KG1 (cell line): ENCODE measurements at regions not wholly inside any gene's neighbourhood (a gene's known extent, or its start where the extent isn't known, plus 50 kb on each side); places are given as distances from the start of the nearest gene placed in this dataset.
"Not testable (repeated sequence)": the region's sequence is repeated elsewhere in the genome, so short reads cannot be mapped to it uniquely, and the experiment has no call there.

Source experiments
- DNase-seq: peaks from one replicate; lab custom pipeline; 2025; lab: John Stamatoyannopoulos, UW

DNA sequence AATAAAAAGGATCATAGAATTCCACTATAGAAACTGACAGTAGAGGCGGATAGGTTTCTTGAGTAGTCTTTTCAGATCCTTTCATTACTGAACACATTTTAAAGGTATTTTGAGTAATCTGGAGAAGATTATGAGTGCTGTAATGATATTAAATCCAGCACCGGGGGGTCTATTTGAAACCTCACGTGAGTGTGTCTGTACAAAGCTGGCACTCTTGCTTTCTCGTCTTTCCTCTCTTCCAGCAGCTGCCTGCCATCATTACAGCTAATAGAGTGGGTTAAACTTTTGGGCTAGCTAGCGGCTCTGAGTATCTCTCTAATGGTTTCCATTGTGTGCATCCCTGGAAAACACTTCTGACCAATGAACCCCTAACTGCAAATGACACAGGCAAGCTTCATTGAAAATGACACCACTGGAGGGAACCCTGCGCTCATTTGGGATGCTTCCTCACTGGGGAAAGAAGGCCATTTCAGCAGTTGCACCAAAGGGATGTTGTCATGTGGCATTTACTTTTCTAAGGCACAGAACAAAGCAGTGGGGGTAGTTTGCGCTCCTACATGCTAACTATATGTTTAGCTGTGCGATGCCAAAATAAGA lies 101.0 kb downstream of the HRH4 start:
- DNase-seq, result no peak

DNA sequence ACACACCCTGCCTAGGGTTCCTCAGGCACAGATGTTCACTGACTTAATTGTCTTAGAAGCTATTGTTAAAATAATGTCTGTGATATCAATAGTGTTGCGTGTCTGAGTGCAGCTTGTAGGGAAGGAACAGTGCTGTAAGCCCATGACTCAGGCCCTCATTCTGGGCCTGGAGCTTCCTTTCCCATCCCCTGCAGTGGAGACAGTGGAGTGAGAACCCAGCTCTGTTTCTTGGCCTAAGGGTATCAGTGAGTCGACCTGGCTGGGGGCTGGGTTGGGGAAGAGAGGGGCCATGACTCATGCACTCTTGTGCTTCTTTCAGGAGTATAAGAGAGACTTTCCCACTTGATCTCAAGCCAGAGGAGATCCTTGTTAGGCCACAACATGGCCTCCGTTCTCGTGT lies 106.8 kb downstream of the HRH4 start:
- no peak for DNase-seq

DNA sequence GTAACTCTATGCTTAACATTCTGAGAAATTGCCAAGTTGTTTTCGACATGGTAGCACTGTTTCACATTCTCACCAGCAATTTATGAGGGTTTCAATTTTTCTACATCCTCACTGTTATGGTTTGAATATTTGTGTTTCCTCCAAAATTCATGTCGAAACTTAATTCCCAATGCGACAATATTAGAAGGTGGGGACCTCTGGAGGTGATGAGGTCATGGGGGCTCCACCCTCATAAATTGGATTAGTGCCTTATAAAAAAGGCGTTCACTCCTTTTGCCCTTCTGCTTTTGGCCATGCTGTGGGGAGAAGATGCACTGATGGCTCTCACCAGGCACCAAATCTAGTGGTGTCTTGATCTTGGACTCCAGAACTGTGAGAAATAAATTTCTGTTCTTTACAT lies 110.3 kb downstream of the HRH4 start:
- no peak for DNase-seq

DNA sequence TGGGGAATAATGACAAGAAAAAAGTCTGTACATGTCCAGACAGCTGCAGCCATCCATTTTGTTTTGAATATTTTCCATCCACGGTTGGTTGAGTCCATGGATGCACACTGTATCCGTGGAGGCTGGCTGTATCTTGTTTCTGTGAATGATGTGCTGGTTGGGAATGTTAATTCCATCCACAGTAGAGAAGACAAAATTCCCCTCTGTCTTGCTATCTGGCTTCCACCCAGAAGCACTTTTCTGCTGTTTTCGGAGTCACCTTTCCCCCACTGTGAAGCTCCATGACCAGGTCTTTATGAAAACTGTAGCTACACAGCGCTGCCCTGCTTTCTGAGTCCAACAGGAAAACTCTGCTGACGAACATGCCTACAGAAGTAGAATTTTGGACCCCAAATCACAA lies 122.3 kb downstream of the HRH4 start:
- no peak for DNase-seq

DNA sequence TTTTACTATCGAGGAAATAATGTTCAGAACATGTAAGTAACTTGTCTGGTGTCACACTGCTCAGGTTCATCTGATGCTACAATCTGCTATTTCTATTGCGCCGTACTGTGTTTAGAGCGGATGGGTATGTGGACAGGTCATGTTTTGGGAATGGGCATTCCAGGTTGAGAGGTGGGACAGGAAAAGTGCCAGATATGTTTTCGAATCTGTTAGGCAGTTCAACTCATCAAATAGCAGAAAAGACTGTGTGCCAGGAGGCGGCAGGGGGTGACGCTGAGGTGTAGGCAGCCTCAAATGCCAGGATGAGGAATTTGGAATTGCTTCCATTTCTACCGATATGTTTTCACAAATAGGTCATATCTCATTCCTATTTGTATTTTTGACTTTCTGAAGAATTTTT lies 123.8 kb downstream of the HRH4 start:
- DNase-seq, result no peak

DNA sequence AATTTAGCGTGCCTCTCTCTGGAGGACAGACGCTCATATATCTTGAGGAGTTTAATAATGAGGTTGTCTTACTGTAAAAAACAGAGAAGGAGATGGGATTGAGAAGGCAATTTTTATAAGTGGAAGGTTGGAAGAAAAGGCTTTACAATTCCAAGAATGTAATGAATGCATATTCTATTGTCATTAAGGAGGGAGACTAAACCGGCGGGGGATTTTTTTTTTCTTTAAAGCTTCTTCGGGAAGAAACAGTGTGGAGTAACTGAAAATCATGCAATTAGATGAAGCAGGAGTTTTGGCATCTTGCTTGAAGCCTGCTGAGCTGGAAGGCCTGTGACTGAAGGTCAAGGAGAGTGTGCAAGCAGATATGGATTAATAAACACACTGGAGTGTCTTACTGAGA lies 124.4 kb downstream of the HRH4 start:
- no peak for DNase-seq

DNA sequence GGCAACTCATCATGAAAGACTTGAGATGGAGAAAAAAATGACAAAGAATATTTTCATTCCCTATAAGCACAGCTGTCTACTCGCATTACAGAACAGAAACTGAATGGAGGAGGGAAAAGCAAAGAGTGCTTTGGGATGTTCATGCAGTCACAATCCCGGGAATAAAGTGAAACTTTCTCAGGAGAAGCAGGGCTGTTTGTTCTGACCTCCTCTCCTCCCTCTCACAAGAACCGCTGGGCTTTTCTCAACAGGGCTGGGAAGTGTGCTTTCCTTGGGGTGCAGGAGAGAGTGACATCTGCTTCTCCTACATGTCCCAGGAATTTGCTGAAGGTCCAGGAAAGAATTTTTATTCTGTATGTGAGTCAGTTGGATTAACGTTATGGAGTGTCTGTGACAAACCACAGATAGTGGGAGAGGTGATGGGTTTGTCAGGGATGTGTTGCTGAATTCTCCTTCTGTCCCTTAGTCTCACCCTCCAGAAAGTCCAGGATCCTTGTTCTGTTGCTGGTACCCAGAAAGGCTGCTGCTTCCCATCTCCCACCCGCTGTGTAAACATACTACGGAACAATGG lies 125.6 kb downstream of the HRH4 start:
- no peak for DNase-seq

DNA sequence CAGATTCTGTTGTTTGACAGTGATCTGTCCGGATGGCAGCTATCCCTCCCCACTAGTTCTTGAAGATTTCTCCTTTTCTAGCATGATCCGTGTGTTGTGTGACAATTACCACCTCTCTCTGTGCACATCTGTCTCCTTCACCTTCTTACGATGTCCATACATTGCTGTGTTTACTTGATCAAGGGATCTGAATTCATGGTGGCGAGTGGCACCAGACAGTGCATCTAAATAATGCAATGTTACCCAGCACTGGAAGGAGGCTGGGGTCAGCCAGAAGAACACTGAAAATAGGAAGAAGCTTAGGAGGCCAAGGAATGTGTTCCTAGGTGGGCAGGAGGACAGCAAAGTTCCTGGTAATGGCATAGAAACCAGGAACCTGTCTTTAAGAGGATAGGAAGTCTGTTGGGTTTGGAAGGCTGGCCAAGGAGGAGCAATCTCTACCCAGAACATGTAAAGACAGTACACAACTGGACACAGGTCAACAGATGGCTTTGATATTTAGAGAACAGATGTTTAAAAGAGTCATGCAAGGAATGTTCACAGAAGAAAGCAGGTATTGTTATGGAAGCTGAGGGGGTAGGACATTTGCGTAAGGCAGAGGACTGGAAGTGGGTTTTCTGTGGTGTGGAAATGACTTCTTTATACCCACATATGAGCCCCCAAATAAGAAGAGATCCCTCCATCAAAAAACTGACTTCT lies 126.4 kb downstream of the HRH4 start:
- DNase-seq, result no peak

DNA sequence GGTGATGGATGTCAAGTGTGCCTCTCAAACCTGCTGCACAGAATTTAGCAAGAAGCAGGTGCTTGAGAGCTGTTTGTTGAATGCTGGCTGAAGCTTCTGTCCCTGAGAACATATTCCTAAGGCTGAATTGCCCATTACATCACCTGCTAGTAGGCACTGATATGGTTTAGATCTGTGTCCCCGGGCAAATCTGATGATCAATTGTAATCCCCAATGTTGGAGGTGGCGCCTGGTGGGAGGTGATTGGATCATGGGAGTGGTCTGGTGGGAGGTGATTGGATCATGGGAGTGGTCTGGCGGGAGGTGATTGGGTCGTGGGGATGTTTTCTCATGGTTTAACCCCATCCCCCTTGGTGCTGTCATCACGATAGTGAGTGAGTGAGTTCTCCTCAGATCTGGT lies 128.0 kb downstream of the HRH4 start:
- DNase-seq, result no peak

DNA sequence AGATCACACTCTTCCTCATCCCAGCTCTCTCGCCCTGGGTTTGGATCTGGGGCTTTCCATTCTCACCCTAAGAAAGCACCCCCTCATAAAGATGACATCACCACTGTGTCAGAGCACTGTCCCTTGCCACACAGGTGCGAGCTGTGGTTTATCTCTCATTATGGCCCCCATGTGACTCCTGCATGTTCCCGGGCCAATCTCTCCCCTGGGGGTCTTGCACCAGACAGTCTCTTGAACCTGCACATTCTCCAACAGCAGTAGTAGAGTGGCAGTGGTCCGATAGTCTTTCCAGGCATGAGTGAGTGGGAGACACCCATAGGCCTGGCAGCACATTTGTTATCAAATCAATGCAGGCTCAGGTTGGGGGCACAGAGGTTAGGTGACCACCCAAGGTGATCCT lies 130.5 kb downstream of the HRH4 start:
- no peak for DNase-seq

DNA sequence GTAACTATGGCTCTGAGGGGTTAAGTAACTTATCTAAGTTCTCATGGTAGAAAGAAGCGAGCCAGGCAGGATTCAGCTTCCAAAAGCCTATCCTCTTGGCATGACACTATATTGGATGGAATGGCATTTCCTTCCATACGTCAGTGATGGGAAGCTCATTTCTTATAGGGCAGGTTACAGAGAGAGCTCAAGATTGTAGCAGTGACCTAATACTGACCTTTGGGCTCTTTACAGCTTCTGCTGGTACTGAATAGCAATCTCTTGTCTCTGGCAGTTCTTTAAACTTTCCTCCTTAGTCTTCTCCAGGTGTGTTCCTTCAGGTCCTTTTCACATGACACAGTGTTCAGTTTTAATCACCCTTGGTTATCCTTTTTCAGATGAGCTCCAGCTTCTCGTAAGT lies 133.0 kb downstream of the HRH4 start:
- no peak for DNase-seq

DNA sequence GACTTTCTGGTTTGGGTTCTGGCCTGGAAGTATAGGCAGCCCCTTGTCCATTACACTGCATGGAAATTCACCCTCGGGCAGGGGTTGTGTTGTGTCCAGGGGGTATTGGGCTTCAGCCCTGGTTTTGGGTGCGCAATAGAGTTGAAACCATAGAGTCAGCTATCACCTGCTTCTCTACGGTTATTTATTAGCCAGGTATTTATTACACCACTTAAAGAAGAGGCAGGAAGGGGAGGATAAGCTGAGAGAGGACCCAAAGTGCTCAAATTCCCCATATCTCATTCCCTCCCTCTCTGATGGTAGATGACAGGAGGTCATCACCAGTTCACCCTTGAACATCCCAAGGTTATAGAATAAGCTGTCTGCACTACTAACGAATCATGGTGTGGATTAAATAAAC lies 133.4 kb downstream of the HRH4 start:
- DNase-seq, result no peak

DNA sequence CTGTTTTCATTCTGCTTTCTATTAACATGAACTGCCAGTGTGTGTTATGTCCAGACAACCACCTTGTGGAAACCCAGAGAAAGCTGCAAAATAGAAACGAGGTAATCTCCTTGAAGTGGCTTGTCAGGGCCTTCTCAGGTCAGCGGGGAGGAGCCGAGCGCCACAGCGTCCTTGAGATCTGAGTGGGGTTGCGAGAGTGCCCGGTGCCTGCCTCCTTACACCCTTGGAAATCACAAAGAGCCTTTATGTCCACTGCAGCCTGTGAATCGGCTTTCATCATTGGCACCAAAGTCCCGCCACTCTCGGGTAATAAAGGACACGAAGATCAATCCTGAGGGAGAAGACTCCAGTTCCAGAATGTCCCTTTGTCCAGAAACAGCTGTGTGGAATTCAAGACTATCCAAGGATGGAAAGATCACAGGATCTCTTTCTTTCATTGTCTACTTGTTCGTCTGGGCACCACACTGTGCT lies 135.2 kb downstream of the HRH4 start:
- DNase-seq, result no peak

DNA sequence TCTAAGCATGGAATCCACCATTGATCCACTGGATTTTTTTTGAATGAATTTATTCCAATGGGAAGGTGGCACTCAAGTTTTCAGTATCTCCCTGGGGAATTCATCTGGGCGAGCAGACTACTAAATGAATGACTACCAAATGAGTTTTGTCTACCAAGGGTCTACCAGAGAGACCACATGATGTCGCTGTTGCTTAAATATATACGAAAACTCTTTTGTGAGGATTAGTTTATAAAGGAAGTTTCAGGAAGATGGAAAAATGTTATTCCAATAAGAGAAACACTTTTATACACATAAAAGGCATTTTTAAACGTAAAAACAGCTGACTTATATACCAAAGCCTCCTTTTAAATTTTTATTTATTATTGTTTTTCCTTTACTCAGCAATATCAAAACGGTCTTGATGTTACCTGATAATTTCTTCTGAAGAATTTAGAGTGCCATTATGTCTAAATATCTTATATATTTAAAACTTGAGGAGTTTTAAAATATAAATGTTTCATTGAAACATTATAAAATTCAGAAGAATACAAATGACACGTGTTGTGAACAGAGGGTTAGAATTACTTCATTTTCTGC lies 139.7 kb downstream of the HRH4 start:
- peak; percentile 24 for DNase-seq

DNA sequence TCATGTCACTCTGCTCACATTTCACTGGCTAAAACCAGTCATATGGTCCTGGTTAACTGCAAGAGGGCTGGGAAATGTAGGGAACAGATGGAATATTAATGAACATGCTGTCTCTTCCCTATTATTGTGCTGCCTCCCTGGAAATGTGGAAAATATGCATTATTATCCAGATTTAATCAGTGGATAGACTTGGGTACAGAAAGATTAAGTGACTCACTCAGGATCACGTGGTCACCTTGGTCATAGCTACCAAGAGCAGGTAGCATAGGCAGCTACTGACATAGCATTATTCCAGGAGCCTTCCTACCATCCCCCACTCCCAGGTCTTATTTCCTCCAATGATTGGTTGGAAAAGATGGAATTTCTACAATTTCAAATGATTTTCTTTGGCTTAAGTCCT lies 141.1 kb downstream of the HRH4 start:
- DNase-seq, result no peak

DNA sequence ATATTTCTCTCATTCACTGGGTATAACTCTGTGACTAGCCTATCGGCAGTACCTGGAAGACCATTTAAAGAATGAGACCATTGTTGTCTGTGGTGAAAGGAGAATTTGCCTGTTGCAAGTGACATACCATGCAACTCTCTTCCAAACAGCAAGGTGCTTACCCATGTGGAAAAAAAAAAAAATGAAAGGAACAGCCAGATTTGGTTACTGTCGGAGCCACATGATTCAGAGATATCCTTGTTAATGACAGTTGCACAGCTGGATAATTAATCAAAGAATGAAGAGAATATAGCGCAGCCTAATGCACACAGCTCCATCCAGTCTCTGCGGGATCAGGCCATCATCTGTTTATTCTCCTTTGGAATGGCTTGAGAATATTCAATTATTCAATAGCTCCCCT lies 141.8 kb downstream of the HRH4 start:
- DNase-seq, result no peak

DNA sequence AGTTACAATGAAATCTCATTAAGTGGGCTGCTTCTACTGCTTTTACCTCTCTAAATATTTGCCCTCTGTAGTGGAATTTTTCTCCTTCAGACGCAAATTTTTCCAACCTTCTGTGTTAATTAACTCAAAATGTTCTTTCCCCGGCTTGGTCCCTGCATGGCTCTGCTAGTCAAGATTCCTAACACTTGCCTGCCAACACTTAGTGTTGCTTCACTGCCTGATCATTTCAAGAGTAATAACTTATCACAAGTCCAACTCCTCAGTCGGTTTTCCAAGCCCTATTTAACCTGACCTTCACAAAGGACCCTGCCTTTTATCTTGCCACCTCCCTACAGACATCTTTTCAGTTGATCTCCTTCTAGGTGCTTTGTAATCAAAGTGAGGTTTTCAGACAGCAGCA lies 142.7 kb downstream of the HRH4 start:
- no peak for DNase-seq

DNA sequence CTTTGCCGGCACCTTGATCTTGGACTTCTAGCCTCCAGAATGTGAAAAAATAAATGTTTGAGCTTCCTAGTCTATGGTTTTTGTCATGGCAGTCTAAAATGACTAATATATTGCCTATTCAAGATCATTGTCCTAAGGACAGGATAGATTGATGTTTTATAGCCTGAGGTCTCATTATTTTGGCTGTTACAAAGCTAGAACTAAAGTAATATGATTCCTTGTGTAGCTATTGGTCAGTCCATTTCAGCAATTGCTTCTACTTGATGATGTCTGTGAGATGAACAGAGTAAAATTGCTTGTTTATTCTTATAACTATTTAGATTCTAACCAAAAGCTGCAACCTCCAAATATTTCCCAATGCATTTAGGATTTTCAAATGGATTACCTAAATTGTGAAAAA lies 145.0 kb downstream of the HRH4 start:
- no peak for DNase-seq

DNA sequence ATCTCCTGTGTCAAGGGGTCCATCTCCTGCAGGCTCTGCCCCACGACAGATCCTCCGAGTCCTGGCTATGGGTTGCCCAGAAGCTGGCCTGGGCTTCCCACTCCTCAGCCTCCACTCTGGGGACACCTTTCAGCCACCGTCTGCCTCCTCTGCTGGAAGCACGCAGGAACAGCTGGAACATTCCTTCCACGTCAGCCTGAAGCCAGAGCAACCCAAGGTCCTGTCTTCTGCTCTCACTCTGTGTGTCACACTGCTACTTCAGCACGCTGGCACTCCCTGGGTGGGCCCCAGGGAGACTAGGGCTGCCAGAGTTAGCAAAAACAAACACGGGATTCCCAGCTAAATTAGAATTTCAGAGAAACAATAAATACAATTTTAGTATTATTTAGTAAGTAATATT lies 148.8 kb downstream of the HRH4 start:
- DNase-seq, result no peak

DNA sequence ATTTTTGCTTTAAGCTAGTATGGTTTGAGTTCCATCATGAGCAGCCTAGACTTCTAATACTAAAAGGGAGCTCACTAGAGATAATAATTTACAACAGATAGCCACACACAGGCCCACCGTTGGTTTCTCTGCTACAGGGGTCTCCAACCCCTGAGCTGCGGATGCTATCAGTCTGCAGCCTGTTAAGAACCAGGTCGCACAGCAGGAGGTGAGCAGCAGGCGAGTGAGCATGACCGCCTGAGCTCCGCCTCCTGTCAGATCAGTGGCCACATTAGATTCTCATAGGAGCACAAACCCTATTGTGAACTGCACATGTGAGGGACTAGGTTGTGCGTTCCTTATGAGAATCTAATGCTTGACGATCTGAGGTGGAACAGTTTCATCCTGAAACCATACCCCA lies 150.6 kb downstream of the HRH4 start:
- DNase-seq, result no peak

DNA sequence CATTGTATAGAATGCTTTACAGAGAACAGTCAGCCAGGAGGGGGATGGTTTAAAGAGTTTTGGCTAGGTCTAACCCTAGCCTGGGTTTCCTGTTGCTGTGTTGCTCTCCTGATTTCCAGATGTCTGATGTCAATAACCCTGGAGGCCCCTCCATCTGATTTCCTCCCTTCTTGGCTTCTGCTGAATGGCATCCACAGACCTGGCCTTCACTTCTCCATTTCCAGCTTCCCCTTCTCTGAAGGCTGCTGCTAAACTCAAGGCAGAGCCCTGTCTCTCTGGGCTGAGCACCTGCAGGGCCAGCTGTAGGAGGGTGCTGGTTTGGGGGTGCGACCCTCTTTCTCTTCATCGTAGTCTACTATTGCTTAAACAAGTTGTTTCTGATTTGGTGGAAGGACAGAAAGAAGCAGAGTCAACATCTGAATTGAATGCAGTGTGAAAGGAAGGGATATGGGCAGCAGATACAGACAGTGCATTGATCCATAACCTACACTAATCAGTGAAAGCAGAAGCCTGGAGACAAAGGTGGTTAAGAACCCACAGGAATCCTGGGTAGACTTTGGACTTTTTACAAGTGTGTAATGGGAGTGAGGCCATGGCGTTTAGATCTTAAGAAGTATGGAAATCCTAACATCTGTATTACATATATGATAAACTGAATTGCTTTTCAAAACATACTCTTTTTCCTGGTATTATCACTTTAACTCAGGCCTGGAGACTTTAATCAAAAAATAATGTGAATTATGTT lies 153.6 kb downstream of the HRH4 start:
- DNase-seq, result peak; percentile 43

DNA sequence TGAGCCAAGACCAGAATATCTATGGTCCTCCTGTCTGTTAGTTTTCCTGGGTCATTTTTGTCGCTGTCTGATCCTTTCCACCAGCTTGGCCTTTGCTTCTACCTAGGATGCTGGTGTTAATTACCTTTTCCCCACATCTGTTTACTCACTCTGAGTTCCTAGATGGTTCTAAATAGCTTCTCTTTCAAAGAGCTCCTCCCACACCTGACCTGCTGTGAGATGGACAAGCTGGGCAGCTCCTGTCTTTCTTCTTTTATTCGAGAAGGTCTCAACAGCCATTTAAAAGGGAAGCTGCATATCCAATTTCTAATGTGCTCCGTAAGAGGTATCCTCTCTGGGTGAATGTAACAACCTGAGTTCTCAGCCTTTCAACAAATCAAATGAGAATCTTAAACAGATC lies 156.2 kb downstream of the HRH4 start:
- DNase-seq, result no peak

DNA sequence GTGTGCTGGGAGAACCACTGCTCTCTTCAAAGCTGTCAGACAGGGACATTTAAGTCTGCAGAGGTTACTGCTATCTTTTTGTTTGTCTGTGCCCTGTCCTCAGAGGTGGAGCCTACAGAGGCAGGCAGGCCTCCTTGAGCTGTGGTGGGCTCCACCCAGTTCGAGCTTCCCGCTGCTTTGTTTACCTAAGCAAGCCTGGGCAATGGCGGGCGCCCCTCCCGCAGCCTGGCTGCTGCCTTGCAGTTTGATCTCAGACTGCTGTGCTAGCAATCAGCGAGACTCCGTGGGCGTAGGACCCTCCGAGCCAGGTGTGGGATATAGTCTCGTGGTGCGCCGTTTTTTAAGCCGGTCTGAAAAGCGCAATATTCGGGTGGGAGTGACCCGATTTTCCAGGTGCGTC lies 164.0 kb downstream of the HRH4 start:
- not testable (repeated sequence) for DNase-seq
